ENCODE measurements at regions not wholly inside any gene's neighbourhood (a gene's known extent, or its start where the extent isn't known, plus 50 kb on each side); places are given as distances from the start of the nearest gene placed in this dataset.

GRCh38 chr5:119785057-119785456 lies 155.7 kb downstream of the FAM170A start:
- H3K4me3 ChIP-seq, result no peak overlapping the region

GRCh38 chr5:119789406-119790117 lies 160.2 kb downstream of the FAM170A start:
- Histone ChIP-seq H3K36me3 (ENCODE audit: low read depth) (no peaks in the 10 kb centered on the region), H3K4me1 (ENCODE audit: low read depth) (no peaks in the 10 kb centered on the region), H3K4me3 (no peak overlapping the region), H3K9me3 (no peaks in the 10 kb centered on the region)
- ATAC-seq (no peak), DNase-seq (no peak)
- TF ChIP-seq CTCF (IDR thresholded peaks at IDR 0.05), result no peak
- intact Hi-C loops (cut with DNase I, micrococcal nuclease), result no loop called here

More at GRCh38 chr5:119785057-119785456, 155.7 kb downstream of the FAM170A start:
- TF ChIP-seq CTCF (IDR thresholded peaks at IDR 0.05), result no peak
- intact Hi-C loops (cut with DNase I, micrococcal nuclease), result no loop called here
- Histone ChIP-seq H3K36me3 (ENCODE audit: low read depth) (no peaks in the 10 kb centered on the region), H3K4me1 (ENCODE audit: low read depth) (no peaks in the 10 kb centered on the region), H3K9me3 (no peaks in the 10 kb centered on the region)
- ATAC-seq (no peak), DNase-seq (no peak)

GRCh38 chr5:119792161-119792799 lies 162.9 kb downstream of the FAM170A start:
- intact Hi-C loops (cut with DNase I, micrococcal nuclease), result no loop called here
- peak; percentile 94 for ATAC-seq
- peak in 1 of 3 donors; percentile 32 for DNase-seq

GRCh38 chr5:119795768-119796167 lies 166.4 kb downstream of the FAM170A start:
- DNase-seq (no peak), ATAC-seq (no peak)
- TF ChIP-seq CTCF (IDR thresholded peaks at IDR 0.05), result no peak

More at GRCh38 chr5:119792161-119792799, 162.9 kb downstream of the FAM170A start:
- H3K4me3 ChIP-seq, result no peak overlapping the region
- H3K36me3 ChIP-seq (ENCODE audit: low read depth), result no peaks in the 10 kb centered on the region
- no peak for TF ChIP-seq CTCF (IDR thresholded peaks at IDR 0.05)
- no peaks in the 10 kb centered on the region for H3K9me3 ChIP-seq
- H3K4me1 ChIP-seq (ENCODE audit: low read depth), result no peaks in the 10 kb centered on the region

GRCh38 chr5:119801570-119801969 lies 172.2 kb downstream of the FAM170A start:
- Histone ChIP-seq H3K9me3 (no peaks in the 10 kb centered on the region), H3K4me1 (ENCODE audit: low read depth) (no peaks in the 10 kb centered on the region), H3K36me3 (ENCODE audit: low read depth) (no peaks in the 10 kb centered on the region), H3K4me3 (no peak overlapping the region)
- ATAC-seq, result no peak
- no peak for TF ChIP-seq CTCF (IDR thresholded peaks at IDR 0.05)
- DNase-seq, result no peak
- intact Hi-C loops (cut with DNase I, micrococcal nuclease), result no loop called here

More at GRCh38 chr5:119795768-119796167, 166.4 kb downstream of the FAM170A start:
- H3K4me3 ChIP-seq, result no peak overlapping the region
- intact Hi-C loops (cut with DNase I, micrococcal nuclease), result no loop called here
- H3K9me3 ChIP-seq, result no peaks in the 10 kb centered on the region
- H3K36me3 ChIP-seq (ENCODE audit: low read depth), result no peaks in the 10 kb centered on the region
- H3K4me1 ChIP-seq (ENCODE audit: low read depth), result no peaks in the 10 kb centered on the region

Data from mucosa of descending colon (tissue), 3 donors.